Panc1 (cell line): ENCODE measurements at regions not wholly inside any gene's neighbourhood (a gene's known extent, or its start where the extent isn't known, plus 50 kb on each side); places are given as distances from the start of the nearest gene placed in this dataset.

Experiments
- ATAC-seq: fragments of 200-7000 bp; cut with Tn5 transposase; 2 replicates; pipeline ENCODE4 v1.9.1; 2020; ENCODE audit warnings: mild to moderate bottlenecking, moderate library complexity
- BruUV-seq: library from RNA; stranded (reverse); fragments of 400-500 nt; replicated peaks from 2 replicates; lab custom pipeline; 2021; lab: Mats Ljungman, UMichigan
- CTCF ChIA-PET: fragments of 300-600 bp; sonication (Branson Sonifier 250); formaldehyde crosslinking; loops from one replicate; lab custom pipeline; 2022; ENCODE audit warnings: antibody characterized with exemption; lab: Charles Lee
- POLR2A ChIA-PET: fragments of 300-600 bp; sonication (Branson Sonifier 250); formaldehyde crosslinking; loops from one replicate; lab custom pipeline; 2022; ENCODE audit warnings: antibody characterized with exemption; lab: Charles Lee
- DNase-seq: peaks from one replicate; pipeline ENCODE4 v3.0.0-alpha.2; 2010; ENCODE audit warnings: low read depth, low spot score
- H3K27ac ChIP-seq: 2 replicates; pipeline ENCODE4 v1.5.1; 2011; ENCODE audit warnings: mild to moderate bottlenecking, low read length, inconsistent platforms
- H3K27me3 ChIP-seq: fragments of 200-500 bp; sonication (Bioruptor generic); 2 replicates; pipeline ENCODE4 v1.6.0; 2014; ENCODE audit warnings: low read length, inconsistent platforms; ENCODE audit not compliant: control insufficient read depth, insufficient read depth
- H3K36me3 ChIP-seq: fragments of 200-500 bp; sonication (Bioruptor generic); 2 replicates; pipeline ENCODE4 v1.5.1; 2014; ENCODE audit warnings: inconsistent platforms, mild to moderate bottlenecking, low read length, moderate library complexity; ENCODE audit not compliant: control insufficient read depth, insufficient read depth
- H3K4me1 ChIP-seq: 2 replicates; pipeline ENCODE4 v1.5.1; 2011; ENCODE audit warnings: inconsistent platforms, mild to moderate bottlenecking, low read length, moderate library complexity; ENCODE audit not compliant: control insufficient read depth, insufficient read depth
- H3K4me3 ChIP-seq, 2 experiments: 2 replicates each; pipeline ENCODE4 v1.5.1; 2011 to 2012; ENCODE audit warnings: low read depth in 2 of 2, low read length in 2 of 2, mild to moderate bottlenecking in 2 of 2, inconsistent platforms in 1 of 2, moderate library complexity in 1 of 2
- H3K9me3 ChIP-seq: fragments of 200-500 bp; sonication (Bioruptor generic); 2 replicates; pipeline ENCODE4 v1.5.1; 2014; ENCODE audit warnings: low read depth, mild to moderate bottlenecking, inconsistent platforms, low read length, moderate library complexity; ENCODE audit not compliant: control insufficient read depth, insufficient read depth
- POLR2AphosphoS5 ChIP-seq: IDR thresholded peaks from 2 replicates; pipeline ENCODE4 v1.6.1; 2012; ENCODE audit warnings: mild to moderate bottlenecking, low read depth, low read length, moderate library complexity
- SIN3A ChIP-seq: IDR thresholded peaks from 2 replicates; pipeline ENCODE4 v1.6.1; 2012; ENCODE audit warnings: low read depth, mild to moderate bottlenecking, low read length, moderate library complexity, borderline replicate concordance; ENCODE audit not compliant: insufficient read depth
- TCF7L2 ChIP-seq: IDR thresholded peaks from 2 replicates; pipeline ENCODE4 v1.6.1; 2011; ENCODE audit warnings: mild to moderate bottlenecking, low read depth, low read length, inconsistent platforms
- in situ Hi-C: cut with HindIII; loops from 2 replicates; pipeline ENCODE4 v1.10.0; 2016; ENCODE audit warnings: low sequenced_read_pairs, low pct_unique_long_range_greater_than_20kb
- intact Hi-C: fragments of 100-400 bp; cut with micrococcal nuclease; formaldehyde crosslinking; loops from one replicate; pipeline ENCODE4 v1.10.0; 2022; ENCODE audit not compliant: unreplicated experiment
- TF ChIP-seq, protein P1 (sequence below), 2 experiments: IDR thresholded peaks; 2 replicates each; pipeline ENCODE4 v1.6.1; 2011 to 2012; ENCODE audit warnings: low read depth in 2 of 2, control low read depth in 1 of 2, low read length in 1 of 2, mild to moderate bottlenecking in 1 of 2, moderate library complexity in 1 of 2; ENCODE audit not compliant: insufficient read depth in 1 of 2
- TF ChIP-seq, protein P2 (sequence below): fragments of 450-650 bp; IDR thresholded peaks from 2 replicates; pipeline ENCODE4 v1.5.1; 2017; ENCODE audit warnings: mild to moderate bottlenecking

DNA sequence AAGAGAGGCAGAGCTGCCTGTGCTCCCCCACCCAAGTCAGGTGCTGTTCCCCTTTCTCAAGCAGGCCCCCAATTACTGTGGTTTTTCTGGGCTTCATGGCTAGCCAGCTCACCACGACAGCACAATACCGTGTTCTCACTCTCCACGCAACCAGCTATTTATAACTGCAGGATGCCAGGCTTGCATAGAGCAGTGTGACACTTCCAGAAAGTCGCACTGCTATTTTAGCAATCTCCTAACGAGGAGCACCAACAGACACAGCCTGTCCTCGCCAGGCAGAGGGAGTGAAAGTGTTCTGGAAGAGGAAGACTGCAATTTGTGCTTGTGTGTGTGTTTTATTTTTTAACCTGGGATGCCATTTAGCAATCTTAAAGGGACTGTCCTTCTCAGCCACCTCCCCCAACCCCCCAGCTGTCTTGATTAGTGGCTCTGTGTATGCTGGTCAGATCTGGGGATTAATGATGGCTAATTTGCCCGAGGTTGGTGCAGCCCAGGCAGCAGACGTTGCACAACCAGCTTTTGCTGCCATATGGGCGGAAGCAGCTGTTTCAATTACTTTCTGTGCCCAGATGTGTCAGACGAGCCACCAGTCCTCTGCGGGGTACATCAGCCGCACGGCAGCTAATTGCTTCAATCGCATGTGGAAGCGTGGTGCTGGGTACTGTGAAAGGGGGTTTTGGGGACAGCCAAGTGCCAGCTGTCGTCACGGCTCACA lies 268.0 kb upstream of the ARRDC4 start:
- no peaks in the 10 kb centered on the region for H3K36me3 ChIP-seq
- ATAC-seq (no peak), DNase-seq (no peak)
- no peak overlapping the region for H3K4me3 ChIP-seq
- BruUV-seq, result no TSS peak
- no peak overlapping the region for H3K27ac ChIP-seq
- H3K9me3 ChIP-seq, result no peaks in the 10 kb centered on the region
- POLR2A ChIA-PET, result no interaction called here
- CTCF ChIA-PET, result no interaction called here
- no peaks in the 10 kb centered on the region for H3K27me3 ChIP-seq
- TF ChIP-seq SIN3A (no peak), TCF7L2 (no peak), POLR2AphosphoS5 (no peak)
- TF ChIP-seq, protein P1, sequence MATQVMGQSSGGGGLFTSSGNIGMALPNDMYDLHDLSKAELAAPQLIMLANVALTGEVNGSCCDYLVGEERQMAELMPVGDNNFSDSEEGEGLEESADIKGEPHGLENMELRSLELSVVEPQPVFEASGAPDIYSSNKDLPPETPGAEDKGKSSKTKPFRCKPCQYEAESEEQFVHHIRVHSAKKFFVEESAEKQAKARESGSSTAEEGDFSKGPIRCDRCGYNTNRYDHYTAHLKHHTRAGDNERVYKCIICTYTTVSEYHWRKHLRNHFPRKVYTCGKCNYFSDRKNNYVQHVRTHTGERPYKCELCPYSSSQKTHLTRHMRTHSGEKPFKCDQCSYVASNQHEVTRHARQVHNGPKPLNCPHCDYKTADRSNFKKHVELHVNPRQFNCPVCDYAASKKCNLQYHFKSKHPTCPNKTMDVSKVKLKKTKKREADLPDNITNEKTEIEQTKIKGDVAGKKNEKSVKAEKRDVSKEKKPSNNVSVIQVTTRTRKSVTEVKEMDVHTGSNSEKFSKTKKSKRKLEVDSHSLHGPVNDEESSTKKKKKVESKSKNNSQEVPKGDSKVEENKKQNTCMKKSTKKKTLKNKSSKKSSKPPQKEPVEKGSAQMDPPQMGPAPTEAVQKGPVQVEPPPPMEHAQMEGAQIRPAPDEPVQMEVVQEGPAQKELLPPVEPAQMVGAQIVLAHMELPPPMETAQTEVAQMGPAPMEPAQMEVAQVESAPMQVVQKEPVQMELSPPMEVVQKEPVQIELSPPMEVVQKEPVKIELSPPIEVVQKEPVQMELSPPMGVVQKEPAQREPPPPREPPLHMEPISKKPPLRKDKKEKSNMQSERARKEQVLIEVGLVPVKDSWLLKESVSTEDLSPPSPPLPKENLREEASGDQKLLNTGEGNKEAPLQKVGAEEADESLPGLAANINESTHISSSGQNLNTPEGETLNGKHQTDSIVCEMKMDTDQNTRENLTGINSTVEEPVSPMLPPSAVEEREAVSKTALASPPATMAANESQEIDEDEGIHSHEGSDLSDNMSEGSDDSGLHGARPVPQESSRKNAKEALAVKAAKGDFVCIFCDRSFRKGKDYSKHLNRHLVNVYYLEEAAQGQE (IDR thresholded peaks at IDR 0.05; ENCODE audit: insufficient read depth in 1 of 2, low read depth in 2 of 2, low read length in 1 of 2), result no peak
- TF ChIP-seq, protein P2, sequence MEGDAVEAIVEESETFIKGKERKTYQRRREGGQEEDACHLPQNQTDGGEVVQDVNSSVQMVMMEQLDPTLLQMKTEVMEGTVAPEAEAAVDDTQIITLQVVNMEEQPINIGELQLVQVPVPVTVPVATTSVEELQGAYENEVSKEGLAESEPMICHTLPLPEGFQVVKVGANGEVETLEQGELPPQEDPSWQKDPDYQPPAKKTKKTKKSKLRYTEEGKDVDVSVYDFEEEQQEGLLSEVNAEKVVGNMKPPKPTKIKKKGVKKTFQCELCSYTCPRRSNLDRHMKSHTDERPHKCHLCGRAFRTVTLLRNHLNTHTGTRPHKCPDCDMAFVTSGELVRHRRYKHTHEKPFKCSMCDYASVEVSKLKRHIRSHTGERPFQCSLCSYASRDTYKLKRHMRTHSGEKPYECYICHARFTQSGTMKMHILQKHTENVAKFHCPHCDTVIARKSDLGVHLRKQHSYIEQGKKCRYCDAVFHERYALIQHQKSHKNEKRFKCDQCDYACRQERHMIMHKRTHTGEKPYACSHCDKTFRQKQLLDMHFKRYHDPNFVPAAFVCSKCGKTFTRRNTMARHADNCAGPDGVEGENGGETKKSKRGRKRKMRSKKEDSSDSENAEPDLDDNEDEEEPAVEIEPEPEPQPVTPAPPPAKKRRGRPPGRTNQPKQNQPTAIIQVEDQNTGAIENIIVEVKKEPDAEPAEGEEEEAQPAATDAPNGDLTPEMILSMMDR, result no peak
- no peaks in the 10 kb centered on the region for H3K4me1 ChIP-seq
- in situ Hi-C loops (no loop called here), intact Hi-C loops (no loop called here)

DNA sequence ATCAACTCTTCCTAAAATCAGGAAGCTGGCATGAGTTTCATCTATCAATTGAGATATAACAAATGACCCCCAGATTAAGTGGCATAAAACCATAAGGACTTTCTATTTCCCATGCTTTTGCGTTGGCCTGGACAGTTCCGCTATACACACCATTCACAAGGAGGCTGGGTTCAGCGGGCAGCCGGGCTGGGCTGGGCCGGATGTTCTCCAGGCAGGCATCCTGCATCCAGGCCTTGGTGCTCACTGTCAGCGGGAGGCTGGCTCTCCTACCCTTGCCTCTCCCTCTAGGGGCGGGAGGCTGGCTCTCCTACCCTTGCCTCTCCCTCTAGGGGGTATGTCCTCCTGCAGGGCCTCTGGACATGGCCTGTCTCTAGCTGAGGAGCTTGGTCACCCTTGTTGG lies 266.0 kb upstream of the ARRDC4 start:
- no TSS peak for BruUV-seq
- DNase-seq (no peak), ATAC-seq (no peak)
- CTCF ChIA-PET, result no interaction called here
- POLR2A ChIA-PET, result no interaction called here
- Histone ChIP-seq H3K4me3 (no peak overlapping the region), H3K27me3 (no peaks in the 10 kb centered on the region), H3K4me1 (no peaks in the 10 kb centered on the region), H3K9me3 (no peaks in the 10 kb centered on the region), H3K27ac (no peak overlapping the region), H3K36me3 (no peaks in the 10 kb centered on the region)
- no peak for TF ChIP-seq POLR2AphosphoS5
- TF ChIP-seq, protein P2, result no peak
- TF ChIP-seq, protein P1 (IDR thresholded peaks at IDR 0.05; ENCODE audit: insufficient read depth in 1 of 2, low read depth in 2 of 2, low read length in 1 of 2), result no peak
- no peak for TF ChIP-seq TCF7L2
- TF ChIP-seq SIN3A, result no peak
- in situ Hi-C loops (no loop called here), intact Hi-C loops (no loop called here)
